ENCODE measurements at regions not wholly inside any gene's neighbourhood (a gene's known extent, or its start where the extent isn't known, plus 50 kb on each side); places are given as distances from the start of the nearest gene placed in this dataset.

- no peak for DNase-seq
Measured at GRCh38 chr10:55367555-55367954, 566.5 kb upstream of the PCDH15 start.

- DNase-seq: no peak
Measured at GRCh38 chr10:55358539-55358938, 557.5 kb upstream of the PCDH15 start.

GRCh38 chr10:55353414-55353813 is 552.4 kb upstream of the PCDH15 start:
- no peak for DNase-seq

GRCh38 chr10:55351431-55351830 is 550.4 kb upstream of the PCDH15 start:
- DNase-seq: no peak

- no peak for DNase-seq
Measured at GRCh38 chr10:55348534-55348933, 547.5 kb upstream of the PCDH15 start.

- DNase-seq: no peak
Measured at GRCh38 chr10:55330486-55330885, 529.5 kb upstream of the PCDH15 start.

- no peak for DNase-seq
Measured at GRCh38 chr10:55329796-55330195, 528.8 kb upstream of the PCDH15 start.

GRCh38 chr10:55320187-55320700 is 519.2 kb upstream of the PCDH15 start:
- no peak for DNase-seq

GRCh38 chr10:55311848-55312635 is 511.0 kb upstream of the PCDH15 start:
- DNase-seq: no peak

- DNase-seq: no peak
Measured at GRCh38 chr10:55310143-55310542, 509.1 kb upstream of the PCDH15 start.

GRCh38 chr10:55305285-55305684 is 504.3 kb upstream of the PCDH15 start:
- no peak for DNase-seq

GRCh38 chr10:55287346-55287745 is 486.3 kb upstream of the PCDH15 start:
- DNase-seq: no peak

GRCh38 chr10:55283031-55283430 is 482.0 kb upstream of the PCDH15 start:
- DNase-seq: no peak

- no peak for DNase-seq
Measured at GRCh38 chr10:55280696-55281095, 479.7 kb upstream of the PCDH15 start.

GRCh38 chr10:55277549-55277948 is 476.5 kb upstream of the PCDH15 start:
- no peak for DNase-seq

GRCh38 chr10:55274367-55274766 is 473.3 kb upstream of the PCDH15 start:
- DNase-seq: no peak

- no peak for DNase-seq
Measured at GRCh38 chr10:55273946-55274345, 472.9 kb upstream of the PCDH15 start.

- DNase-seq: no peak
Measured at GRCh38 chr10:55272886-55273285, 471.9 kb upstream of the PCDH15 start.

- no peak for DNase-seq
Measured at GRCh38 chr10:55266797-55267196, 465.8 kb upstream of the PCDH15 start.

GRCh38 chr10:55263327-55263726 is 462.3 kb upstream of the PCDH15 start:
- no peak for DNase-seq

- no peak for DNase-seq
Measured at GRCh38 chr10:55242544-55242943, 441.5 kb upstream of the PCDH15 start.

- no peak for DNase-seq
Measured at GRCh38 chr10:55237462-55237861, 436.4 kb upstream of the PCDH15 start.

GRCh38 chr10:55233505-55233904 is 432.5 kb upstream of the PCDH15 start:
- DNase-seq: no peak

- no peak for DNase-seq
Measured at GRCh38 chr10:55233090-55233489, 432.1 kb upstream of the PCDH15 start.

- no peak for DNase-seq
Measured at GRCh38 chr10:55232553-55232952, 431.5 kb upstream of the PCDH15 start.
